GM23338 (cell line): ENCODE measurements at regions not wholly inside any gene's neighbourhood (a gene's known extent, or its start where the extent isn't known, plus 50 kb on each side); places are given as distances from the start of the nearest gene placed in this dataset.

Experiments used
- ATAC-seq: fragments of 200-7000 bp; cut with Tn5 transposase; 3 replicates; pipeline ENCODE4 v1.9.1; 2020
- DNase-seq: peaks from one replicate; pipeline ENCODE4 v3.0.0-alpha.2; 2015; ENCODE audit warnings: low spot score
- H2AFZ ChIP-seq: fragments of 200-600 bp; sonication (generic); 2 replicates; pipeline ENCODE4 v1.8.0; 2016; ENCODE audit warnings: antibody characterized with exemption, mild to moderate bottlenecking, moderate library complexity
- H3F3A ChIP-seq: fragments of 200-600 bp; sonication (generic); replicated peaks from 2 replicates; pipeline ENCODE4 v1.8.0; 2017; ENCODE audit warnings: antibody characterized with exemption, mixed run types, low read depth
- H3K27ac ChIP-seq: fragments of 200-600 bp; sonication (generic); 2 replicates; pipeline ENCODE4 v1.6.1; 2016; ENCODE audit warnings: low read depth
- H3K27me3 ChIP-seq: fragments of 200-600 bp; sonication (generic); 2 replicates; pipeline ENCODE4 v1.8.0; 2016; ENCODE audit warnings: mild to moderate bottlenecking, mixed run types, moderate library complexity; ENCODE audit not compliant: insufficient read depth
- H3K36me3 ChIP-seq: fragments of 200-600 bp; sonication (generic); 2 replicates; pipeline ENCODE4 v1.8.0; 2016; ENCODE audit warnings: mild to moderate bottlenecking; ENCODE audit not compliant: insufficient read depth
- H3K4me1 ChIP-seq: fragments of 200-600 bp; sonication (generic); 2 replicates; pipeline ENCODE4 v1.8.0; 2016; ENCODE audit warnings: mild to moderate bottlenecking, moderate library complexity; ENCODE audit not compliant: insufficient read depth
- H3K4me2 ChIP-seq: fragments of 200-600 bp; sonication (generic); 2 replicates; pipeline ENCODE4 v1.7.1; 2017; ENCODE audit warnings: mixed run types
- H3K4me3 ChIP-seq: fragments of 200-600 bp; sonication (generic); 2 replicates; pipeline ENCODE4 v1.6.1; 2016; ENCODE audit warnings: mixed run types
- H3K79me2 ChIP-seq: fragments of 200-600 bp; sonication (generic); replicated peaks from 2 replicates; pipeline ENCODE4 v1.8.0; 2017; ENCODE audit warnings: mild to moderate bottlenecking; ENCODE audit not compliant: insufficient read depth
- H3K9me2 ChIP-seq: fragments of 200-600 bp; sonication (generic); 2 replicates; pipeline ENCODE4 v1.8.0; 2017; ENCODE audit not compliant: insufficient read depth
- H4K20me1 ChIP-seq: fragments of 200-600 bp; sonication (generic); replicated peaks from 2 replicates; pipeline ENCODE4 v1.8.0; 2017; ENCODE audit warnings: mild to moderate bottlenecking; ENCODE audit not compliant: insufficient read depth
- H3K27ac Mint-ChIP-seq: 2 replicates; pipeline ENCODE4 v1.8.0; 2020; ENCODE audit warnings: inconsistent platforms, mild to moderate bottlenecking, moderate library complexity, mixed read lengths
- H3K27me3 Mint-ChIP-seq: 3 replicates; pipeline ENCODE4 v1.8.0; 2022; ENCODE audit warnings: low read depth, mild to moderate bottlenecking, moderate library complexity, mixed read lengths, inconsistent platforms; ENCODE audit not compliant: insufficient read depth, poor library complexity
- H3K36me3 Mint-ChIP-seq: 3 replicates; pipeline ENCODE4 v1.8.0; 2021; ENCODE audit warnings: low read depth, mild to moderate bottlenecking, inconsistent platforms, moderate library complexity, mixed read lengths
- H3K4me1 Mint-ChIP-seq: 3 replicates; pipeline ENCODE4 v1.8.0; 2020; ENCODE audit warnings: mild to moderate bottlenecking, inconsistent platforms, mixed read lengths
- H3K4me3 Mint-ChIP-seq: 3 replicates; pipeline ENCODE4 v1.8.0; 2021; ENCODE audit warnings: moderate library complexity, mild to moderate bottlenecking, inconsistent platforms, mixed read lengths
- H3K9me3 Mint-ChIP-seq: 3 replicates; pipeline ENCODE4 v1.8.0; 2020; ENCODE audit warnings: moderate library complexity, mild to moderate bottlenecking, inconsistent platforms, mixed read lengths
- CREB1 ChIP-seq: fragments of 250-450 bp; sonication (Bioruptor Pico); IDR thresholded peaks from 2 replicates; pipeline ENCODE4 v1.5.0; 2020; ENCODE audit warnings: low read depth, mild to moderate bottlenecking, moderate library complexity
- CTCF ChIP-seq, 2 experiments: fragments of 200-600 bp in 1 of 2; sonication (generic) in 1 of 2; conservative IDR thresholded peaks; 2 replicates each; pipeline versions ENCODE4 v1.5.1 to v1.6.1; 2016 to 2017; ENCODE audit warnings: antibody characterized with exemption in 2 of 2, low read depth in 2 of 2, mild to moderate bottlenecking in 2 of 2, moderate library complexity in 1 of 2
- EZH2 ChIP-seq: fragments of 200-600 bp; sonication (generic); IDR thresholded peaks from one replicate; pipeline ENCODE4 v1.8.0; 2017; ENCODE audit warnings: antibody characterized with exemption, mild to moderate bottlenecking, low read depth; ENCODE audit not compliant: unreplicated experiment
- JUNB ChIP-seq: IDR thresholded peaks from one replicate; pipeline ENCODE4 v1.6.1; 2016; ENCODE audit warnings: antibody characterized with exemption; ENCODE audit not compliant: unreplicated experiment
- POLR2AphosphoS5 ChIP-seq: IDR thresholded peaks from 2 replicates; pipeline ENCODE4 v1.6.1; 2016; ENCODE audit warnings: antibody characterized with exemption, low read depth
- REST ChIP-seq: IDR thresholded peaks from one replicate; pipeline ENCODE4 v1.6.1; 2018; ENCODE audit warnings: antibody characterized with exemption; ENCODE audit not compliant: unreplicated experiment
- STAT1 ChIP-seq: IDR thresholded peaks from one replicate; pipeline ENCODE4 v1.6.1; 2016; ENCODE audit warnings: antibody characterized with exemption; ENCODE audit not compliant: unreplicated experiment
- ZNF114 ChIP-seq: fragments of 250-450 bp; sonication (Bioruptor Pico); IDR thresholded peaks from 2 replicates; pipeline ENCODE4 v1.5.0; 2020; ENCODE audit warnings: mild to moderate bottlenecking, moderate library complexity
- ZNF331 ChIP-seq: fragments of 250-450 bp; sonication (Bioruptor Pico); IDR thresholded peaks from 2 replicates; pipeline ENCODE4 v1.5.0; 2020; ENCODE audit warnings: low read depth, mild to moderate bottlenecking, moderate library complexity
- ZNF462 ChIP-seq: fragments of 250-450 bp; sonication (Bioruptor Pico); IDR thresholded peaks from 2 replicates; pipeline ENCODE4 v1.5.0; 2020; ENCODE audit warnings: mild to moderate bottlenecking, moderate library complexity

- Histone ChIP-seq H3K9me2 (no peaks in the 10 kb centered on the region), H3K79me2 (no peaks in the 10 kb centered on the region), H3K4me1 (no peaks in the 10 kb centered on the region), H3F3A (no peaks in the 10 kb centered on the region), H3K4me3 (no peak overlapping the region), H3K36me3 (no peaks in the 10 kb centered on the region), H4K20me1 (peaks cover 10% of the 10 kb centered on the region; the same call in 1 of the 2 replicates), H3K27ac (no peak overlapping the region), H3K27me3 (peaks cover 94% of the 10 kb centered on the region), H3K4me2 (no peak overlapping the region), H2AFZ (no peak overlapping the region)
- ATAC-seq (no peak), DNase-seq (no peak)
- no peak for TF ChIP-seq ZNF462 (CRISPR knock-in tag)
- no peak for TF ChIP-seq REST
- no peak for TF ChIP-seq CTCF (conservative IDR thresholded peaks at IDR 0.05; ENCODE audit: low read depth in 2 of 2)
- no peak for TF ChIP-seq STAT1
- no peak for TF ChIP-seq ZNF331 (CRISPR knock-in tag)
- no peak for TF ChIP-seq ZNF114 (CRISPR knock-in tag)
- TF ChIP-seq POLR2AphosphoS5 = no peak
- TF ChIP-seq CREB1 (CRISPR knock-in tag) = no peak
- no peak for TF ChIP-seq EZH2
- TF ChIP-seq JUNB = no peak
- H3K27ac Mint-ChIP-seq = no peak overlapping the region
- H3K27me3 Mint-ChIP-seq = peaks cover 64% of the 10 kb centered on the region
- no peaks in the 10 kb centered on the region; the same call in 2 of the 3 replicates for H3K4me1 Mint-ChIP-seq
- H3K9me3 Mint-ChIP-seq = peaks cover 2% of the 10 kb centered on the region
- H3K36me3 Mint-ChIP-seq = no peaks in the 10 kb centered on the region
- H3K4me3 Mint-ChIP-seq = no peak overlapping the region
These were observed 184.9 kb downstream of the RTP5 start for GRCh38 chr2:242054406-242054805.
